ENCODE measurements at regions not wholly inside any gene's neighbourhood (a gene's known extent, or its start where the extent isn't known, plus 50 kb on each side); places are given as distances from the start of the nearest gene placed in this dataset.
"Not testable (repeated sequence)": the region's sequence is repeated elsewhere in the genome, so short reads cannot be mapped to it uniquely, and the experiment has no call there.

GRCh38 chr2:156254637-156255067 is 77.9 kb downstream of the NR4A2 start:
- DNase-seq = not testable (repeated sequence)

- no peak for DNase-seq
Measured at GRCh38 chr2:156253765-156254164, 78.8 kb downstream of the NR4A2 start.

- DNase-seq = no peak
Measured at GRCh38 chr2:156242874-156243273, 89.6 kb downstream of the NR4A2 start.

- no peak for DNase-seq
Measured at GRCh38 chr2:156237558-156237957, 95.0 kb downstream of the NR4A2 start.

- DNase-seq = no peak
Measured at GRCh38 chr2:156229724-156230362, 102.7 kb downstream of the NR4A2 start.

GRCh38 chr2:156223328-156223727 is 109.2 kb downstream of the NR4A2 start:
- not testable (repeated sequence) for DNase-seq

- DNase-seq = no peak
Measured at GRCh38 chr2:156221703-156222102, 110.8 kb downstream of the NR4A2 start.

- no peak for DNase-seq
Measured at GRCh38 chr2:156219491-156220100, 112.9 kb downstream of the NR4A2 start.

- no peak for DNase-seq
Measured at GRCh38 chr2:156215656-156216055, 116.9 kb downstream of the NR4A2 start.

GRCh38 chr2:156211318-156211717 is 121.2 kb downstream of the NR4A2 start:
- no peak for DNase-seq

- no peak for DNase-seq
Measured at GRCh38 chr2:156206355-156206754, 126.2 kb downstream of the NR4A2 start.

GRCh38 chr2:156199588-156199987 is 132.9 kb downstream of the NR4A2 start:
- DNase-seq = no peak

- DNase-seq = no peak
Measured at GRCh38 chr2:156196031-156196430, 136.5 kb downstream of the NR4A2 start.

GRCh38 chr2:156192468-156192867 is 140.1 kb downstream of the NR4A2 start:
- DNase-seq = no peak

GRCh38 chr2:156191527-156191926 is 141.0 kb downstream of the NR4A2 start:
- no peak for DNase-seq

- DNase-seq = no peak
Measured at GRCh38 chr2:156190517-156190916, 142.0 kb downstream of the NR4A2 start.

- DNase-seq = no peak
Measured at GRCh38 chr2:156189584-156189983, 142.9 kb downstream of the NR4A2 start.

- no peak for DNase-seq
Measured at GRCh38 chr2:156189143-156189542, 143.4 kb downstream of the NR4A2 start.

GRCh38 chr2:156182132-156182531 is 150.4 kb downstream of the NR4A2 start:
- DNase-seq = no peak

GRCh38 chr2:156181208-156181607 is 151.3 kb downstream of the NR4A2 start:
- no peak for DNase-seq

GRCh38 chr2:156177654-156178053 is 154.9 kb downstream of the NR4A2 start:
- DNase-seq = no peak

- DNase-seq = no peak
Measured at GRCh38 chr2:156175946-156176345, 156.6 kb downstream of the NR4A2 start.

- DNase-seq = no peak
Measured at GRCh38 chr2:156170929-156171328, 161.6 kb downstream of the NR4A2 start.

- DNase-seq = no peak
Measured at GRCh38 chr2:156165742-156166141, 166.8 kb downstream of the NR4A2 start.

Data from SIG-M5 (cell line).